ENCODE measurements at regions not wholly inside any gene's neighbourhood (a gene's known extent, or its start where the extent isn't known, plus 50 kb on each side); places are given as distances from the start of the nearest gene placed in this dataset.

DNA sequence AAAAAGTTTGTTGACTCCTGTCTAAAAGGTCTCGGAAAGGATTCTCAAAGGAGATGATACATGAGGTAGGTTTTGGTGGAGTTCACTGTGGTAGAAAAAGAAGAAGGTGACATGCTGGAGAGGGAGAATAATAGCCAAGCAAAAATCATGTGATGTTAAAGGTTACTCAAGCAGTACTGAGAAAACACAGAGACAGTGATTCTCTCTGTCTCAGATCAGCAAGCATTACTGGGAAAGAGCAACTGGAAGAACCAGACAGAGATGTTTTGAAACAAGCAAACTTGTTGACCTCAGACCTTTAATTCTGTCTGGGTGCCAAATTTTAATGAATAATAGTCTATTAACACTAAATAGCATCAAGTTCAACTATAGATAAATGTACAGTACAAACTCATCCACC is 183.5 kb upstream of the PLEKHG7 start:
- TF ChIP-seq ZNF24 (IDR thresholded peaks at IDR 0.05), result no peak
- TF ChIP-seq ASH2L (IDR thresholded peaks at IDR 0.05; ENCODE audit: borderline replicate concordance, low read depth), result no peak
- TF ChIP-seq, protein P1, sequence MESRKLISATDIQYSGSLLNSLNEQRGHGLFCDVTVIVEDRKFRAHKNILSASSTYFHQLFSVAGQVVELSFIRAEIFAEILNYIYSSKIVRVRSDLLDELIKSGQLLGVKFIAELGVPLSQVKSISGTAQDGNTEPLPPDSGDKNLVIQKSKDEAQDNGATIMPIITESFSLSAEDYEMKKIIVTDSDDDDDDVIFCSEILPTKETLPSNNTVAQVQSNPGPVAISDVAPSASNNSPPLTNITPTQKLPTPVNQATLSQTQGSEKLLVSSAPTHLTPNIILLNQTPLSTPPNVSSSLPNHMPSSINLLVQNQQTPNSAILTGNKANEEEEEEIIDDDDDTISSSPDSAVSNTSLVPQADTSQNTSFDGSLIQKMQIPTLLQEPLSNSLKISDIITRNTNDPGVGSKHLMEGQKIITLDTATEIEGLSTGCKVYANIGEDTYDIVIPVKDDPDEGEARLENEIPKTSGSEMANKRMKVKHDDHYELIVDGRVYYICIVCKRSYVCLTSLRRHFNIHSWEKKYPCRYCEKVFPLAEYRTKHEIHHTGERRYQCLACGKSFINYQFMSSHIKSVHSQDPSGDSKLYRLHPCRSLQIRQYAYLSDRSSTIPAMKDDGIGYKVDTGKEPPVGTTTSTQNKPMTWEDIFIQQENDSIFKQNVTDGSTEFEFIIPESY (IDR thresholded peaks at IDR 0.05), result no peak
- TF ChIP-seq FOXM1 (IDR thresholded peaks at IDR 0.05; ENCODE audit: low read depth, low read length), result no peak
- no peak for TF ChIP-seq KDM1A (IDR thresholded peaks at IDR 0.05; ENCODE audit: borderline replicate concordance)
- no peak for TF ChIP-seq ZNF207 (IDR thresholded peaks at IDR 0.05; ENCODE audit: borderline replicate concordance)
- no peak for TF ChIP-seq CTCF (IDR thresholded peaks at IDR 0.05 in 2 of 3, conservative IDR thresholded peaks at IDR 0.05 in 1 of 3; ENCODE audit: control insufficient read depth in 2 of 3, extremely low read depth in 1 of 3, insufficient read depth in 1 of 3, low read depth in 3 of 3, low read length in 3 of 3)
- no peak for TF ChIP-seq SP1 (IDR thresholded peaks at IDR 0.05; ENCODE audit: low read depth, low read length)
- no peak for TF ChIP-seq FOXK2 (IDR thresholded peaks at IDR 0.05)
- no peak for TF ChIP-seq POLR2A (IDR thresholded peaks at IDR 0.05; ENCODE audit: low read depth, low read length)
- TF ChIP-seq REST (IDR thresholded peaks at IDR 0.05; ENCODE audit: low read depth, low read length), result no peak
- TF ChIP-seq IKZF1 (conservative IDR thresholded peaks at IDR 0.05), result no peak
- TF ChIP-seq LARP7 (IDR thresholded peaks at IDR 0.05), result no peak
- TF ChIP-seq CREB1 (IDR thresholded peaks at IDR 0.05; ENCODE audit: low read depth), result no peak

All from GM12878 (cell line).